GM18870 (cell line): ENCODE measurements at regions not wholly inside any gene's neighbourhood (a gene's known extent, or its start where the extent isn't known, plus 50 kb on each side); places are given as distances from the start of the nearest gene placed in this dataset.
"Not testable (repeated sequence)": the region's sequence is repeated elsewhere in the genome, so short reads cannot be mapped to it uniquely, and the experiment has no call there.

Source experiments
- ATAC-seq: cut with Tn5 transposase; IDR thresholded peaks from one replicate; pipeline ENCODE4 v1.9.1; 2021; ENCODE audit warnings: moderate library complexity; ENCODE audit not compliant: unreplicated experiment

GRCh38 chr18:6569813-6570212 lies 155.1 kb upstream of the L3MBTL4 start:
- ATAC-seq, result no peak

GRCh38 chr18:6570581-6571238 lies 156.0 kb upstream of the L3MBTL4 start:
- ATAC-seq, result no peak

GRCh38 chr18:6571239-6571602 lies 156.5 kb upstream of the L3MBTL4 start:
- ATAC-seq, result no peak

- not testable (repeated sequence) for ATAC-seq
Observed at GRCh38 chr18:6572192-6572591, 157.3 kb upstream of the ARHGAP28 start.

- ATAC-seq, result no peak
Observed at GRCh38 chr18:6574631-6575030, 154.9 kb upstream of the ARHGAP28 start.

- ATAC-seq, result no peak
Observed at GRCh38 chr18:6575908-6576307, 153.6 kb upstream of the ARHGAP28 start.

- ATAC-seq, result no peak
Observed at GRCh38 chr18:6576718-6577375, 152.7 kb upstream of the ARHGAP28 start.

GRCh38 chr18:6578686-6579085 lies 150.8 kb upstream of the ARHGAP28 start:
- no peak for ATAC-seq

- no peak for ATAC-seq
Observed at GRCh38 chr18:6579486-6579885, 150.0 kb upstream of the ARHGAP28 start.

- no peak for ATAC-seq
Observed at GRCh38 chr18:6580401-6580800, 149.1 kb upstream of the ARHGAP28 start.

GRCh38 chr18:6589923-6590322 lies 139.6 kb upstream of the ARHGAP28 start:
- ATAC-seq, result no peak

GRCh38 chr18:6590326-6590725 lies 139.2 kb upstream of the ARHGAP28 start:
- no peak for ATAC-seq

GRCh38 chr18:6591491-6591890 lies 138.0 kb upstream of the ARHGAP28 start:
- ATAC-seq, result no peak

GRCh38 chr18:6592522-6592921 lies 137.0 kb upstream of the ARHGAP28 start:
- ATAC-seq, result no peak

GRCh38 chr18:6593142-6593885 lies 136.2 kb upstream of the ARHGAP28 start:
- ATAC-seq, result no peak

GRCh38 chr18:6595666-6596065 lies 133.8 kb upstream of the ARHGAP28 start:
- ATAC-seq, result no peak

- ATAC-seq, result no peak
Observed at GRCh38 chr18:6598657-6599056, 130.9 kb upstream of the ARHGAP28 start.

- no peak for ATAC-seq
Observed at GRCh38 chr18:6600667-6601167, 128.8 kb upstream of the ARHGAP28 start.

GRCh38 chr18:6601241-6601640 lies 128.3 kb upstream of the ARHGAP28 start:
- ATAC-seq, result no peak

GRCh38 chr18:6602365-6602764 lies 127.2 kb upstream of the ARHGAP28 start:
- ATAC-seq, result no peak

- no peak for ATAC-seq
Observed at GRCh38 chr18:6604573-6604941, 125.0 kb upstream of the ARHGAP28 start.
